WERI-Rb-1 (cell line): ENCODE measurements at regions not wholly inside any gene's neighbourhood (a gene's known extent, or its start where the extent isn't known, plus 50 kb on each side); places are given as distances from the start of the nearest gene placed in this dataset.

Experiments used
- DNase-seq: peaks from one replicate; pipeline ENCODE4 v3.0.0-alpha.2; 2020
- H3K27ac ChIP-seq: fragments of 250-450 bp; sonication (Bioruptor Pico); 2 replicates; pipeline ENCODE4 v1.5.1; 2020; ENCODE audit warnings: mild to moderate bottlenecking, moderate library complexity
- H3K27me3 ChIP-seq: fragments of 250-450 bp; sonication (Bioruptor Pico); 2 replicates; pipeline ENCODE4 v1.5.1; 2021; ENCODE audit warnings: mild to moderate bottlenecking, low read depth, moderate library complexity; ENCODE audit not compliant: insufficient read depth, severe bottlenecking
- H3K36me3 ChIP-seq: fragments of 250-450 bp; sonication (Bioruptor Pico); 2 replicates; pipeline ENCODE4 v1.5.1; 2020; ENCODE audit warnings: mild to moderate bottlenecking, moderate library complexity
- H3K4me3 ChIP-seq: 2 replicates; pipeline ENCODE4 v1.5.1; 2011; ENCODE audit warnings: low read depth, mild to moderate bottlenecking, control low read depth, low read length
- H3K9me3 ChIP-seq: fragments of 250-450 bp; sonication (Bioruptor Pico); 2 replicates; pipeline ENCODE4 v1.5.1; 2021; ENCODE audit warnings: mild to moderate bottlenecking, moderate library complexity; ENCODE audit not compliant: severe bottlenecking
- CTCF ChIP-seq: IDR thresholded peaks from 2 replicates; pipeline ENCODE4 v1.5.1; 2011; ENCODE audit warnings: low read depth, mild to moderate bottlenecking, control low read depth, inconsistent platforms, low read length

GRCh38 chr4:61085534-61085933, 114.6 kb upstream of the ADGRL3 start:
- H3K27ac ChIP-seq = no peak overlapping the region
- no peaks in the 10 kb centered on the region for H3K9me3 ChIP-seq
- no peaks in the 10 kb centered on the region for H3K27me3 ChIP-seq
- TF ChIP-seq CTCF = no peak
- H3K4me3 ChIP-seq = no peak overlapping the region
- no peak for DNase-seq
- no peaks in the 10 kb centered on the region for H3K36me3 ChIP-seq

GRCh38 chr4:61086357-61086756, 113.8 kb upstream of the ADGRL3 start:
- Histone ChIP-seq H3K9me3 (no peaks in the 10 kb centered on the region), H3K27ac (no peak overlapping the region), H3K27me3 (no peaks in the 10 kb centered on the region), H3K4me3 (no peak overlapping the region), H3K36me3 (no peaks in the 10 kb centered on the region)
- no peak for DNase-seq
- TF ChIP-seq CTCF = no peak

- H3K36me3 ChIP-seq = no peaks in the 10 kb centered on the region
- H3K9me3 ChIP-seq = no peaks in the 10 kb centered on the region
- TF ChIP-seq CTCF = no peak
- H3K4me3 ChIP-seq = no peak overlapping the region
- no peak overlapping the region for H3K27ac ChIP-seq
- no peaks in the 10 kb centered on the region for H3K27me3 ChIP-seq
- no peak for DNase-seq
Measured at GRCh38 chr4:61086979-61087378, 113.1 kb upstream of the ADGRL3 start.

- H3K36me3 ChIP-seq = no peaks in the 10 kb centered on the region
- no peak overlapping the region for H3K4me3 ChIP-seq
- H3K27me3 ChIP-seq = no peaks in the 10 kb centered on the region
- H3K9me3 ChIP-seq = no peaks in the 10 kb centered on the region
- no peak overlapping the region for H3K27ac ChIP-seq
- DNase-seq = no peak
- TF ChIP-seq CTCF = no peak
Measured at GRCh38 chr4:61094854-61095598, 105.1 kb upstream of the ADGRL3 start.

- Histone ChIP-seq H3K27me3 (no peaks in the 10 kb centered on the region), H3K27ac (no peak overlapping the region), H3K36me3 (no peaks in the 10 kb centered on the region), H3K9me3 (no peaks in the 10 kb centered on the region), H3K4me3 (no peak overlapping the region)
- DNase-seq = no peak
- TF ChIP-seq CTCF = no peak
Measured at GRCh38 chr4:61128682-61129081, 71.4 kb upstream of the ADGRL3 start.

- DNase-seq = no peak
- no peaks in the 10 kb centered on the region for H3K36me3 ChIP-seq
Measured at GRCh38 chr4:61129971-61130370, 70.2 kb upstream of the ADGRL3 start.

More at GRCh38 chr4:61129971-61130370, 70.2 kb upstream of the ADGRL3 start:
- no peak overlapping the region for H3K4me3 ChIP-seq
- H3K9me3 ChIP-seq = no peaks in the 10 kb centered on the region
- H3K27ac ChIP-seq = no peak overlapping the region
- TF ChIP-seq CTCF = no peak
- H3K27me3 ChIP-seq = no peaks in the 10 kb centered on the region
